AG09319 (cell line): ENCODE measurements at regions not wholly inside any gene's neighbourhood (a gene's known extent, or its start where the extent isn't known, plus 50 kb on each side); places are given as distances from the start of the nearest gene placed in this dataset.

Source experiments
- DNase-seq: peaks from one replicate; pipeline ENCODE4 v3.0.0-alpha.2; 2010; ENCODE audit warnings: low read depth; ENCODE audit errors: extremely low read depth
- CTCF ChIP-seq: IDR thresholded peaks from 2 replicates; pipeline ENCODE4 v1.5.1; 2011; ENCODE audit warnings: low read depth, mild to moderate bottlenecking, inconsistent platforms, low read length, moderate library complexity

- no peak for DNase-seq
- TF ChIP-seq CTCF = no peak
These were observed 62.9 kb upstream of the OXGR1 start for GRCh38 chr13:97057176-97057575.

- TF ChIP-seq CTCF = no peak
- no peak for DNase-seq
These were observed 64.1 kb upstream of the OXGR1 start for GRCh38 chr13:97058391-97058790.

DNA sequence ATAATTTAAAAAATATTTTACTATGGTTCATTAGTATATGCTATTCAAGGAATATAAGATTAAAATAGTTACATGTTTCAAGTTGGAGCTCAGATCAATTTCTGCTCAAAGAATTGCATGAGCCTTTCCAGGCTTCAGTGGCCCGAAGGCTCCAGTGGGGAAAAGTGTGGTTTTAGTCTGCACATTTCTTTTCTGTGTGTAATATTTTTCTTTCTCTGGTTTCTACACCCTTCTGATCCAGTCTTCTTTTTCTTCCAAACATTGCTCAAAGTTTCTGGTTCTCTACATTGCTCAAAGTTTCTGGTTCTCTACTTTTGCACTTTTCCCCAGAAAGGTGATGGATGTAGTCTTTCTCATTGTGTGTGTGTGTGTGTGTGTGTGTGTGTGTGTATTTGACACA, 64.7 kb upstream of the OXGR1 start:
- no peak for TF ChIP-seq CTCF
- DNase-seq = no peak

- TF ChIP-seq CTCF = no peak; the same call in 1 of the 2 replicates
These were observed 73.0 kb upstream of the OXGR1 start for GRCh38 chr13:97067017-97067895.

DNA sequence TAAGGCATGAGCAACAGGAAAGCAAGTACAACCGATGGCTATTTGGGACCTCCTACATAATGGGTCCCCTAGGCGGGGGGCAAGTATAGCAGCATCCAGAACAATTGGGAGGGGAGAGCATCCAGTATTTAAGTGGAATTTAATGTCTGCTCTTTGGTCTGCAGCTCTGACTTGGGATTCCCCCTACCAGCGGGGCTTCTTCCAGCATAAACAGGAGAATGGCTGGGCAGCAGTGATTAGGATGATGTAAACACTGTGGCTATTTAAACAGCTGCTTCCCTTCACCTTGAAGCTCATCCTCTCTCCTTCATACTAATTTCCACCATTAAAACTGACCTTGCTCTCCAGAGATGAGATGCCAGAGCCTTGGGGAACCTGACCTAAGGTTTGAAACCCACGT, 73.9 kb upstream of the OXGR1 start:
- no peak for DNase-seq
- no peak for TF ChIP-seq CTCF

More at GRCh38 chr13:97067017-97067895, 73.0 kb upstream of the OXGR1 start:
- DNase-seq = no peak

- DNase-seq = no peak
- no peak for TF ChIP-seq CTCF
These were observed 75.0 kb upstream of the OXGR1 start for GRCh38 chr13:97069050-97069815.

- no peak for TF ChIP-seq CTCF
- DNase-seq = no peak
These were observed 78.0 kb upstream of the OXGR1 start for GRCh38 chr13:97072297-97072696.
